Trophoblast cell (in vitro differentiated cells and primary cell): ENCODE measurements at regions not wholly inside any gene's neighbourhood (a gene's known extent, or its start where the extent isn't known, plus 50 kb on each side); places are given as distances from the start of the nearest gene placed in this dataset.

Experiments
- DNase-seq, 2 donors: peaks; one replicate each; pipeline ENCODE4 v3.0.0-alpha.2; 2016
- H2AFZ ChIP-seq: 2 replicates; pipeline ENCODE4 v1.6.1; 2013; ENCODE audit warnings: low read length, moderate library complexity, mild to moderate bottlenecking; ENCODE audit not compliant: insufficient read depth, poor library complexity
- H2AK5ac ChIP-seq: 2 replicates; pipeline ENCODE4 v1.6.1; 2013; ENCODE audit warnings: mild to moderate bottlenecking, low read length
- H2BK120ac ChIP-seq: 2 replicates; pipeline ENCODE4 v1.6.1; 2013; ENCODE audit warnings: low read length, mild to moderate bottlenecking, moderate library complexity; ENCODE audit not compliant: insufficient read depth, poor library complexity
- H2BK12ac ChIP-seq: 2 replicates; pipeline ENCODE4 v1.6.1; 2013; ENCODE audit warnings: mild to moderate bottlenecking, low read length, moderate library complexity
- H2BK5ac ChIP-seq: 2 replicates; pipeline ENCODE4 v1.6.1; 2013; ENCODE audit warnings: low read length, low read depth, moderate library complexity, mild to moderate bottlenecking; ENCODE audit not compliant: poor library complexity
- H3K14ac ChIP-seq: 2 replicates; pipeline ENCODE4 v1.6.1; 2013; ENCODE audit warnings: mild to moderate bottlenecking, low read length
- H3K18ac ChIP-seq: 2 replicates; pipeline ENCODE4 v1.6.1; 2013; ENCODE audit warnings: mild to moderate bottlenecking, low read length
- H3K23ac ChIP-seq: 2 replicates; pipeline ENCODE4 v1.6.1; 2013; ENCODE audit warnings: low read length
- H3K27ac ChIP-seq: 2 replicates; pipeline ENCODE4 v1.5.1; 2013; ENCODE audit warnings: low read depth, mild to moderate bottlenecking, inconsistent platforms, low read length, moderate library complexity
- H3K27me3 ChIP-seq: 2 replicates; pipeline ENCODE4 v1.6.1; 2013; ENCODE audit warnings: inconsistent platforms, mild to moderate bottlenecking, low read length, moderate library complexity; ENCODE audit not compliant: insufficient read depth
- H3K36me3 ChIP-seq, 2 experiments: 1 replicate in 1 of 2; 2 replicates in 1 of 2; pipeline ENCODE4 v1.6.1; 2013; ENCODE audit warnings: low read length in 2 of 2, mild to moderate bottlenecking in 2 of 2, moderate library complexity in 1 of 2; ENCODE audit not compliant: insufficient read depth in 2 of 2, control insufficient read depth in 1 of 2
- H3K4ac ChIP-seq: 2 replicates; pipeline ENCODE4 v1.6.1; 2013; ENCODE audit warnings: low read depth, mild to moderate bottlenecking, low read length, moderate library complexity
- H3K4me1 ChIP-seq, 2 experiments: 1 replicate in 1 of 2; 2 replicates in 1 of 2; pipeline ENCODE4 v1.6.1; 2013; ENCODE audit warnings: low read length in 2 of 2, mild to moderate bottlenecking in 2 of 2, moderate library complexity in 1 of 2; ENCODE audit not compliant: insufficient read depth in 2 of 2, control insufficient read depth in 1 of 2
- H3K4me2 ChIP-seq: 2 replicates; pipeline ENCODE4 v1.6.1; 2013; ENCODE audit warnings: inconsistent platforms, mild to moderate bottlenecking, low read length, moderate library complexity
- H3K4me3 ChIP-seq: 2 replicates; pipeline ENCODE4 v1.5.1; 2013; ENCODE audit warnings: mild to moderate bottlenecking, low read depth, low read length, inconsistent platforms
- H3K79me1 ChIP-seq: one replicate; pipeline ENCODE4 v1.6.1; 2013; ENCODE audit warnings: low read length
- H3K79me2 ChIP-seq: 2 replicates; pipeline ENCODE4 v1.6.1; 2013; ENCODE audit warnings: low read length, mild to moderate bottlenecking; ENCODE audit not compliant: control insufficient read depth, insufficient read depth, poor library complexity
- H3K9ac ChIP-seq: 2 replicates; pipeline ENCODE4 v1.6.1; 2013; ENCODE audit warnings: mild to moderate bottlenecking, low read length
- H3K9me3 ChIP-seq: 2 replicates; pipeline ENCODE4 v1.6.1; 2013; ENCODE audit warnings: low read depth, mild to moderate bottlenecking, control low read depth, inconsistent platforms, low read length; ENCODE audit not compliant: insufficient read depth
- H4K12ac ChIP-seq: 2 replicates; pipeline ENCODE4 v1.6.1; 2013; ENCODE audit warnings: low read depth, mild to moderate bottlenecking, low read length, moderate library complexity
- H4K8ac ChIP-seq: 2 replicates; pipeline ENCODE4 v1.6.1; 2013; ENCODE audit warnings: low read depth, mild to moderate bottlenecking, low read length, moderate library complexity
- H4K91ac ChIP-seq: one replicate; pipeline ENCODE4 v1.6.1; 2013; ENCODE audit warnings: low read depth, mild to moderate bottlenecking, low read length, moderate library complexity
- WGBS: extraction: QIAGEN DNeasy Blood & Tissue Kit; methylation state at CpG from one replicate; pipeline ENCODE4 v1.1.7; 2013; ENCODE audit warnings: missing lambda C conversion rate; ENCODE audit not compliant: insufficient read length, insufficient coverage; ENCODE audit errors: extremely low coverage; 5-methylcytosine and 5-hydroxymethylcytosine counted together

DNA sequence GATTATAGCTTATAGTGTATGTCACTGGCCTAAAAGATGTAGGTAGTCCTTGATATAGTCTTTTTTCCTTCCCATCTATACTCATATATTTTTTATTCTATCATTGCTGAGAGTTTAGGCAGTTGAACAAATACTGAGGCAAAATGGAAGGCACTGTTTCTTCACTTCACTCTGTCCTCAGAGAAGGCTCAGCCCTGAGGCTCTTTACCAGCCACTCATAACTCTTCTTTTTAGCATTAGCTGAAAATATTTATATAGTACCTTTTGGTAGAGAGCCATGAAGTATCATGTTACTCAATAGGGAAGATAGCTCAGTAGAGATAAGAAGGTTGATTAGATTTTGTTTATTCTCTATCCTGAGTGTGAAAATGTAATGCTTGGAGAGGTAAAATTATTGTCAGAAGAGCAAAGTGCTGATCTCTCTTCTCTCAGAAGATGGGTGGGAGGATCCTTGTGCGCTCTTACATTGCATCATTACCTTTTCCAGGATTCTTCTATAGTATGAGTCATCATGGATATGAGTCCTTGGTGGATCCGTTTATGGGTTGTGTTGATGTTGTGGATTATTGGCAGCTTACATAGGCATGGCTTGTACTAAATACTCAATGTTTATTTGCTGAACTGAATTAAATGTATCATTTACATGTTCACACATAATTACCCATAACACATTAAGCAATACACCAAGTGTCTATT, 88.1 kb downstream of the ANXA1 start:
- WGBS, result no CpG with 5 or more reads among the region's 2 CpGs
- Histone ChIP-seq H2BK120ac (no peak overlapping the region), H3K4me3 (no peak overlapping the region), H3K9ac (no peak overlapping the region), H3K27ac (no peak overlapping the region), H3K4ac (no peak overlapping the region), H3K4me2 (no peak overlapping the region), H3K18ac (no peak overlapping the region), H2AFZ (no peak overlapping the region), H3K14ac (no peak overlapping the region), H3K23ac (no peak overlapping the region), H3K4me1 (no peaks in the 10 kb centered on the region), H4K12ac (no peak overlapping the region), H3K79me2 (no peaks in the 10 kb centered on the region), H3K79me1 (no peaks in the 10 kb centered on the region), H2BK5ac (no peak overlapping the region), H3K36me3 (no peaks in the 10 kb centered on the region), H4K8ac (no peak overlapping the region), H4K91ac (no peak overlapping the region), H2BK12ac (no peak overlapping the region), H3K9me3 (no peaks in the 10 kb centered on the region), H3K27me3 (no peaks in the 10 kb centered on the region), H2AK5ac (no peak overlapping the region)
- DNase-seq, result no peak

DNA sequence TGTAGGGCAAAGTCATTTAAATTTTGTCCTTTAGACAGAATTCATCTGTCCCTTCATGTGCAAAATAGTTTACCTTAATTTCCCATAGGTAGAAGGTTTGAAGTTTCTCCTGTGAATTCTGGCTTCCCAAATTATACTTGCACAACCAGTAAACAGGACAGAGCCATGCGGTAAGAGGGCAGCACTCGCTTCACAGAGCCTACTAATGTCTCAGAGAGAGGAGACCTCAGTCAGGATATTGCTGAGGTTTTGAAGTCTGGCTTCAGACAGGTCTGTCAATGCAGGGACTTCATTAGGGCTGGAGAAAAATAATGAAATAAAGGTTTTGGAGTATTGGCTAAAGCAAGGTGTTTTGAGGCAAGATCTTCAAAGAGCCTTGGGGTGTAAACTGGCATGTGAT, 91.4 kb downstream of the ANXA1 start:
- no peaks in the 10 kb centered on the region for H3K4me1 ChIP-seq
- WGBS, result no CpG with 5 or more reads among the region's 2 CpGs
- no peak overlapping the region for H4K12ac ChIP-seq
- H2BK12ac ChIP-seq, result no peak overlapping the region
- no peak overlapping the region for H3K23ac ChIP-seq
- H2AK5ac ChIP-seq, result no peak overlapping the region
- H3K4ac ChIP-seq, result no peak overlapping the region
- no peak overlapping the region for H3K9ac ChIP-seq
- H4K91ac ChIP-seq, result no peak overlapping the region
- no peak overlapping the region for H2BK120ac ChIP-seq
- no peaks in the 10 kb centered on the region for H3K79me2 ChIP-seq
- no peak overlapping the region for H3K4me2 ChIP-seq
- no peak overlapping the region for H4K8ac ChIP-seq
- DNase-seq, result no peak
- no peaks in the 10 kb centered on the region for H3K79me1 ChIP-seq
- no peak overlapping the region for H2BK5ac ChIP-seq
- no peak overlapping the region for H3K27ac ChIP-seq
- H3K18ac ChIP-seq, result no peak overlapping the region
- no peak overlapping the region for H2AFZ ChIP-seq
- no peak overlapping the region for H3K14ac ChIP-seq
- no peaks in the 10 kb centered on the region for H3K36me3 ChIP-seq
- no peaks in the 10 kb centered on the region for H3K9me3 ChIP-seq
- no peaks in the 10 kb centered on the region for H3K27me3 ChIP-seq
- no peak overlapping the region for H3K4me3 ChIP-seq

DNA sequence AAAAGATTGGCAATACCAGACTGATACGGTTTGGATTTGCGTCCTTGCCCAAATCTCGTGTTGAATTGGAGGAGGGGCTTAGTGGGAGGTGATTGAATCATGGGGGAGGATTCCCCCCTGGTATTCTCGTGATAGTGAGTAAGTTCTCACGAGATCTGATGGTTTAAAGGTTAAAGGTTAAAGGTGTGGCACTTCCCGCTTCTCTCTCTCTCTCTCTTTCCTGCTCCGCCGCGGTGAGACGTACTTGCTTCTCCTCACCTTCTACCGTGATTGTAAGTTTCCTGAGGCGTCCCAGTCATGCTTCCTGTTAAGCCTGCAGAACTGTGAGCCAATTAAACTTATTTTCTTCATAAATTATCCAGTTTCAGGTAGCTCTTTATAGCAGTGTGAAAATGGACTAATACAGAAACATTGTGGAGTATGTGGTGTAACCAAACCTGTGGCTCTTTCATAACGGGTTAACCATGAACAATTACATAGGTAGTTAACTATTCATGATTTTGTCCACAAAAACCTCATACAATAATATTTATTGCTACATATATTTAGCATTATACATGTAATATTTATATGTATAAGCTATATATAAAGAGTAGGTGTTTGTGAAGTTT, 107.5 kb downstream of the ANXA1 start:
- no peak overlapping the region for H2BK12ac ChIP-seq
- H4K91ac ChIP-seq, result no peak overlapping the region
- H3K18ac ChIP-seq, result no peak overlapping the region
- H3K4me2 ChIP-seq, result no peak overlapping the region
- H3K9ac ChIP-seq, result no peak overlapping the region
- H3K4me3 ChIP-seq, result no peak overlapping the region
- H2BK5ac ChIP-seq, result no peak overlapping the region
- H3K36me3 ChIP-seq, result no peaks in the 10 kb centered on the region
- H4K8ac ChIP-seq, result no peak overlapping the region
- H3K27ac ChIP-seq, result no peak overlapping the region
- H4K12ac ChIP-seq, result no peak overlapping the region
- no peak overlapping the region for H3K14ac ChIP-seq
- DNase-seq, result no peak
- no peak overlapping the region for H3K4ac ChIP-seq
- no peak overlapping the region for H2AFZ ChIP-seq
- WGBS, result no CpG with 5 or more reads among the region's 13 CpGs
- H3K4me1 ChIP-seq, result no peaks in the 10 kb centered on the region
- H3K23ac ChIP-seq, result no peak overlapping the region
- no peaks in the 10 kb centered on the region for H3K27me3 ChIP-seq
- no peaks in the 10 kb centered on the region for H3K79me2 ChIP-seq
- H3K9me3 ChIP-seq, result no peaks in the 10 kb centered on the region
- no peak overlapping the region for H2BK120ac ChIP-seq
- no peak overlapping the region for H2AK5ac ChIP-seq
- no peaks in the 10 kb centered on the region for H3K79me1 ChIP-seq

DNA sequence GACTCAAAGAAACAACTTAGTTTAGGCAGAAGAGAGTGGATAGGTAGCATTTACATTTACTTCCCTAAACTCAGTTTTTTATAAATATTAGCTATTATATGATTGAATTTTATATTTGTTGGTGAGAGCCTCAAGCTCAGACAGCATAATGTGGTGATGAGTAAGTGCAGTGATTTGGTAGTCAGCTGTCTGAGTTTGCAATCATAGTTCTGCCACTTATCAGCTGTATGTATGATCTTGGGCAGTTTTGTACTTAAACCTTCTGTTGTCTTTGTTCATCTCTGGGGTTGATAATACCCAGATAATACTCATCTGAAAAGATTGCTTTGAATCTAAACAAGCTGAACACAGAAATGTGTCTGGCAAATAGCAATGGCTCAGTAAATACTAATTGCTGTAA, 108.8 kb downstream of the ANXA1 start:
- H3K79me2 ChIP-seq, result no peaks in the 10 kb centered on the region
- H3K27ac ChIP-seq, result no peak overlapping the region
- H2BK120ac ChIP-seq, result no peak overlapping the region
- H4K8ac ChIP-seq, result no peak overlapping the region
- H3K4me2 ChIP-seq, result no peak overlapping the region
- no peak overlapping the region for H3K14ac ChIP-seq
- H3K9ac ChIP-seq, result no peak overlapping the region
- no peaks in the 10 kb centered on the region for H3K27me3 ChIP-seq
- no peaks in the 10 kb centered on the region for H3K4me1 ChIP-seq
- no peak overlapping the region for H4K91ac ChIP-seq
- no peak for DNase-seq
- no peak overlapping the region for H3K23ac ChIP-seq
- no peak overlapping the region for H3K4ac ChIP-seq
- no peak overlapping the region for H3K4me3 ChIP-seq
- H2BK12ac ChIP-seq, result no peak overlapping the region
- no peak overlapping the region for H4K12ac ChIP-seq
- no peak overlapping the region for H3K18ac ChIP-seq
- H2AK5ac ChIP-seq, result no peak overlapping the region
- no peak overlapping the region for H2AFZ ChIP-seq
- no peak overlapping the region for H2BK5ac ChIP-seq
- H3K9me3 ChIP-seq, result no peaks in the 10 kb centered on the region
- no peaks in the 10 kb centered on the region for H3K79me1 ChIP-seq
- H3K36me3 ChIP-seq, result no peaks in the 10 kb centered on the region
